Psoas muscle (tissue), 7 donors: ENCODE measurements at regions not wholly inside any gene's neighbourhood (a gene's known extent, or its start where the extent isn't known, plus 50 kb on each side); places are given as distances from the start of the nearest gene placed in this dataset.

Experiments
- ATAC-seq, 4 donors: fragments of 200-7000 bp; cut with Tn5 transposase; one replicate each; pipeline ENCODE4 v1.9.1; 2020; ENCODE audit warnings: moderate library complexity in 3 of 4, mild to moderate bottlenecking in 2 of 4
- DNase-seq, 2 donors: peaks; one replicate each; pipeline ENCODE4 v3.0.0-alpha.2; 2020
- H3K27ac ChIP-seq: fragments of 200-600 bp; one replicate; pipeline ENCODE4 v1.8.0; 2022
- H3K27me3 ChIP-seq, 3 donors: fragments of 200-600 bp in 1 of 3; one replicate each; pipeline versions ENCODE4 v1.6.1 to v1.8.0; 2013 to 2022; ENCODE audit warnings: low read length in 2 of 3, mild to moderate bottlenecking in 2 of 3, moderate library complexity in 1 of 3; ENCODE audit not compliant: insufficient read depth in 3 of 3
- H3K36me3 ChIP-seq, 2 donors: fragments of 200-600 bp in 1 of 2; one replicate each; pipeline versions ENCODE4 v1.6.1 to v1.8.0; 2013 to 2022; ENCODE audit warnings: low read depth in 1 of 2, mild to moderate bottlenecking in 1 of 2, moderate library complexity in 1 of 2; ENCODE audit not compliant: insufficient read depth in 1 of 2
- H3K4me1 ChIP-seq: fragments of 200-600 bp; one replicate; pipeline ENCODE4 v1.8.0; 2022
- H3K4me3 ChIP-seq: fragments of 200-600 bp; one replicate; pipeline ENCODE4 v1.8.0; 2022; ENCODE audit warnings: mild to moderate bottlenecking
- H3K9me3 ChIP-seq: fragments of 200-600 bp; one replicate; pipeline ENCODE4 v1.8.0; 2022
- WGBS, 3 donors: extraction: QIAGEN DNeasy Blood & Tissue Kit; methylation state at CpG; one replicate each; pipeline versions ENCODE4 v1.1.6 to v1.1.7; 2013; 5-methylcytosine and 5-hydroxymethylcytosine counted together
- intact Hi-C, 2 donors: fragments of 100-400 bp; cut with DNase I; formaldehyde crosslinking; loops; one replicate each; pipeline versions ENCODE4 v1.11.0 to v1.14.2; 2022
- TF ChIP-seq, protein P1 (sequence below): fragments of 200-600 bp; IDR thresholded peaks from one replicate; pipeline ENCODE4 v1.8.0; 2022; ENCODE audit warnings: antibody characterized with exemption
- donor health status: healthy with polysubstance abuse.
- donor health status: DM: no; HTN: no; CAD: no; lungs with moderate emphysema.
- donor health status: Bipolar disorder and iron deficiency.
- donor health status: healthy.
- donor health status: DM: yes; HTN: yes; CAD: no.
- donor health status: DM: no; HTN: no; CAD: no.
- donor health status: DM: yes; HTN: yes; CAD: no.

DNA sequence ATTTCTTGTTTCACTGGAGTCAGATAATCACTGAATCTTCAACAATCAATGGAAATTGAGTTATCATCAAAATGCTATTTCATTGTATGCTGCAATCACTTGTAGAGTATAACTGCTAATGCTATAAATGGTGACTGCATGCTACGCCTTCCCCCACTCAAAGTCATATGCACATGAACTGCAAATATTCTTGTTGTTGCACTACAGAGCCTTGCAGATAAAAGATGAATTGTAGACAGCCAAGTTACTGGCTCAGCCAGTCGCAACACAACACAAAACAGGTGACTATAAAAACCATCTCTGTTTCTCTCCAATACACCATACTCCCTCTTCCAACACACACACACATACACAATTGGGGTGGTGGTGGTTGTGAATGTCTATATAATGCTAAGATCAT, 171.0 kb upstream of the HMGA2 start:
- H3K4me1 ChIP-seq: no peaks in the 10 kb centered on the region
- no peaks in the 10 kb centered on the region for H3K9me3 ChIP-seq
- DNase-seq (no peak), ATAC-seq (no peak)
- no peaks in the 10 kb centered on the region for H3K36me3 ChIP-seq
- no peak overlapping the region for H3K4me3 ChIP-seq
- H3K27ac ChIP-seq: no peak overlapping the region
- intact Hi-C loops: no loop called here
- WGBS, 3 donors: 92 to 94% (median 94%) methylated on average over 2 of the region's 2 CpGs
- TF ChIP-seq, protein P1, sequence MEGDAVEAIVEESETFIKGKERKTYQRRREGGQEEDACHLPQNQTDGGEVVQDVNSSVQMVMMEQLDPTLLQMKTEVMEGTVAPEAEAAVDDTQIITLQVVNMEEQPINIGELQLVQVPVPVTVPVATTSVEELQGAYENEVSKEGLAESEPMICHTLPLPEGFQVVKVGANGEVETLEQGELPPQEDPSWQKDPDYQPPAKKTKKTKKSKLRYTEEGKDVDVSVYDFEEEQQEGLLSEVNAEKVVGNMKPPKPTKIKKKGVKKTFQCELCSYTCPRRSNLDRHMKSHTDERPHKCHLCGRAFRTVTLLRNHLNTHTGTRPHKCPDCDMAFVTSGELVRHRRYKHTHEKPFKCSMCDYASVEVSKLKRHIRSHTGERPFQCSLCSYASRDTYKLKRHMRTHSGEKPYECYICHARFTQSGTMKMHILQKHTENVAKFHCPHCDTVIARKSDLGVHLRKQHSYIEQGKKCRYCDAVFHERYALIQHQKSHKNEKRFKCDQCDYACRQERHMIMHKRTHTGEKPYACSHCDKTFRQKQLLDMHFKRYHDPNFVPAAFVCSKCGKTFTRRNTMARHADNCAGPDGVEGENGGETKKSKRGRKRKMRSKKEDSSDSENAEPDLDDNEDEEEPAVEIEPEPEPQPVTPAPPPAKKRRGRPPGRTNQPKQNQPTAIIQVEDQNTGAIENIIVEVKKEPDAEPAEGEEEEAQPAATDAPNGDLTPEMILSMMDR: no peak
- no peaks in the 10 kb centered on the region for H3K27me3 ChIP-seq

DNA sequence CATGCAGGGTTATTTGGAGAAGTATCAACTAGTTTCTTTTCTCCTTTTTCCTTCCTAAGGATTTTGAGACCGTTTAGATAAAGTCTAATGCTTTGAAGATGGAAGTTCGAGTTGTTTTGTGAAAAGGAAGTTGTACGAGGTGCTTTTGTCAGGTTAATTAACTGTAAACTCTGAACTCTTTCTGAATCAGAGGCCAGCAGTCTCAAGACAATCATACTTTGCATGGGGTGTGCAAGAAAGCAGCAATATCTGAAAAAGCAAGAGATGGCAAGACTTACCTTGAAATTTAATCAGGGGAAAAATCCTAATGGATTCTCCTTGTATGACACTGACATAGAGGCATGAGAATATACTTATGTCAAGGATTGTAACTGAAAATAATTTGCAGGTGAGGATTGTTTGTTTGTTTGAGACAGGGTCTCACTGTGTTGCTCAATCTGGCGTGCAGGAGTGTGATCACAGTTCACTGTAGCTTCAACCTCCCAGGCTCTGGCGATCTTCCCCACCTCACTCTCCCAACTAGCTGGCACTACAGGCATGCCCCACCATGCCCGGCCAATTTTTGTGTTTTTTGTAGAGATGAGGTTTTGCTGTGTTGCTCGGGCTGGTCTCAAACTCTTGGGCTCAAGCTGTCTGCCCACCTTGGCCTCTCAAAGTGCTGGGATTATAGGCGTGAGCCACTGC, 170.2 kb upstream of the HMGA2 start:
- Histone ChIP-seq H3K27me3 (no peaks in the 10 kb centered on the region), H3K27ac (no peak overlapping the region), H3K36me3 (no peaks in the 10 kb centered on the region), H3K4me3 (no peak overlapping the region), H3K4me1 (no peaks in the 10 kb centered on the region), H3K9me3 (no peaks in the 10 kb centered on the region)
- no peak for DNase-seq
- TF ChIP-seq, protein P1: no peak
- intact Hi-C loops: no loop called here
- ATAC-seq: no peak
- WGBS, 3 donors: 75 to 80% (median 77%) methylated on average over 8 of the region's 8 CpGs

DNA sequence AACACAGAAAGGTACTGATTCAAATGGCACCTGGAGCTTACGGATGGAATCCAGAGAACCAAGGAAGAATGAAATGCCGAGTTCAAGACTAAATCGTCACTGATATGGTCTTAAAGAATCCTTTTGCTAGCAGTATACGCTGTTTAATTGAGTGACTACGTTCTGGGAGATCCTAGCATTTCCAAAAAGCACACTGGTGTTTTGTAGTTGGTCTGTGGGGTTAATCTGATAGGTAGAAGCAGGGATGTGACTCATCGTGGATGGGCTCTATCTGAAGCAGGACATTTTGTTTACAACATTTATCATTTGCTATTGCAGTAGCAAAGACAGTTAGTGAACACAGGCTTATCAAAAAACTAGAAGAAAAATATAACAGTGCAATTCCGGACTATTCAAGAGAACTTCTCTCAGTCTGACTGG, 169.2 kb upstream of the HMGA2 start:
- 90 to 94% (median 92%) methylated on average over 7 of the region's 7 CpGs for WGBS, 3 donors
- H3K4me1 ChIP-seq: no peaks in the 10 kb centered on the region
- H3K9me3 ChIP-seq: no peaks in the 10 kb centered on the region
- intact Hi-C loops: no loop called here
- no peak overlapping the region for H3K27ac ChIP-seq
- DNase-seq (no peak), ATAC-seq (no peak)
- TF ChIP-seq, protein P1: no peak
- H3K36me3 ChIP-seq: no peaks in the 10 kb centered on the region
- H3K4me3 ChIP-seq: no peak overlapping the region
- no peaks in the 10 kb centered on the region for H3K27me3 ChIP-seq

DNA sequence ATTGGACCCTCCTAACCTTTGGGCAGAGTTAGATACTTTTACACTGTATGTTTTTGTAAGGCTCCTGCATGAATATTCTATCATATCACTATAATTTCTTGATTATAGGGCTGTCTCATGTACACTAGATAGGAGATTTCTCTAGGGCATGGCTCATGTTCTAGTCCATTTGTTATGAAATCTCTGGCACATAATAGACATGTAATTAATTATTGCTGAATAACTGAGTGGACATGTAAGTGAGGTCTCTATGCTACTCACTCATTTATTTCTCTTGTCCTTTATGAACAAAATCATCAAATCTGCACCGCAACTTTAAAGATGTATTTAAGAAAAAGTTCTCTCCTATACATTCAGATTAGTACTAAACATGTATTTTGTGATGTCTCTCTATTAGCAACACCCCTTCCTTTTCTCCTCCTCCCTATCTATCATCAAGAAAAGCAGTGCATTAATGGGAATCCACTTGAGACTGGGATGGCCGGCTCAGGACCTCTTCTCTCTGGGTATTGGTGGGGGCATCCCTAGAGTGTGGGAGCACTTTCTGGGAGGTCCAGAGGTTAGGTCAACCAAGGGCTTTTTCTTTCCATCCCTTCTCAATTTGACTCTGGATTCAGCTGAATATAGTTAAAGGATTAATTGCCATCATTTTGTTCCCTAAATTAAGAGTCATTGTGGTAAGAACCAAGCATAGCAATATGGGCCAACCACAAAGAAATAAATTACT, 168.0 kb upstream of the HMGA2 start:
- H3K36me3 ChIP-seq: no peaks in the 10 kb centered on the region
- WGBS, 3 donors: 87 to 93% (median 92%) methylated on average over 2 of the region's 2 CpGs
- no peak for ATAC-seq
- no peaks in the 10 kb centered on the region for H3K4me1 ChIP-seq
- no peak overlapping the region for H3K27ac ChIP-seq
- intact Hi-C loops: no loop called here
- no peaks in the 10 kb centered on the region for H3K27me3 ChIP-seq
- H3K9me3 ChIP-seq: no peaks in the 10 kb centered on the region
- TF ChIP-seq, protein P1: no peak
- no peak for DNase-seq
- no peak overlapping the region for H3K4me3 ChIP-seq
